Mesenchymal stem cell (in vitro differentiated cells and primary cell): ENCODE measurements at regions not wholly inside any gene's neighbourhood (a gene's known extent, or its start where the extent isn't known, plus 50 kb on each side); places are given as distances from the start of the nearest gene placed in this dataset.

Experiments used
- DNase-seq: peaks from one replicate; pipeline ENCODE4 v3.0.0-alpha.2; 2013
- H2AFZ ChIP-seq: one replicate; pipeline ENCODE4 v1.6.1; 2013; ENCODE audit warnings: low read depth, mild to moderate bottlenecking, control low read depth, inconsistent platforms, low read length, moderate library complexity
- H2AK5ac ChIP-seq: 2 replicates; pipeline ENCODE4 v1.6.1; 2013; ENCODE audit warnings: low read length, moderate library complexity, mild to moderate bottlenecking, inconsistent platforms; ENCODE audit not compliant: severe bottlenecking
- H2BK120ac ChIP-seq: one replicate; pipeline ENCODE4 v1.6.1; 2013; ENCODE audit warnings: low read depth, mild to moderate bottlenecking, inconsistent platforms, low read length, moderate library complexity
- H2BK12ac ChIP-seq, 2 experiments: one replicate each; pipeline ENCODE4 v1.6.1; 2013; ENCODE audit warnings: inconsistent platforms in 2 of 2, low read length in 2 of 2, mild to moderate bottlenecking in 2 of 2, moderate library complexity in 2 of 2, control low read depth in 1 of 2
- H2BK15ac ChIP-seq: one replicate; pipeline ENCODE4 v1.6.1; 2013; ENCODE audit warnings: mild to moderate bottlenecking, low read depth, inconsistent platforms; ENCODE audit not compliant: poor library complexity, severe bottlenecking
- H2BK5ac ChIP-seq: 2 replicates; pipeline ENCODE4 v1.6.1; 2013; ENCODE audit warnings: low read depth, mild to moderate bottlenecking, low read length, control low read depth, inconsistent platforms; ENCODE audit not compliant: poor library complexity, severe bottlenecking
- H3K14ac ChIP-seq, 2 experiments: one replicate each; pipeline ENCODE4 v1.6.1; 2013; ENCODE audit warnings: inconsistent platforms in 2 of 2, low read length in 2 of 2, control low read depth in 1 of 2, mild to moderate bottlenecking in 1 of 2, moderate library complexity in 1 of 2
- H3K18ac ChIP-seq, 2 experiments: one replicate each; pipeline ENCODE4 v1.6.1; 2013; ENCODE audit warnings: inconsistent platforms in 2 of 2, low read length in 2 of 2, control low read depth in 1 of 2, low read depth in 1 of 2, mild to moderate bottlenecking in 1 of 2
- H3K23ac ChIP-seq, 2 experiments: one replicate each; pipeline ENCODE4 v1.6.1; 2013; ENCODE audit warnings: inconsistent platforms in 2 of 2, low read length in 2 of 2, mild to moderate bottlenecking in 2 of 2, moderate library complexity in 2 of 2, control low read depth in 1 of 2
- H3K27ac ChIP-seq: 2 replicates; pipeline ENCODE4 v1.5.1; 2013; ENCODE audit warnings: mild to moderate bottlenecking, moderate library complexity, low read length, control low read depth, inconsistent platforms; ENCODE audit not compliant: poor library complexity, severe bottlenecking
- H3K27me3 ChIP-seq, 2 experiments: 2 replicates each; pipeline versions ENCODE4 v1.6.1 to v1.7.0; 2013; ENCODE audit warnings: low read length in 2 of 2, mild to moderate bottlenecking in 2 of 2, moderate library complexity in 2 of 2, control low read depth in 1 of 2, inconsistent platforms in 1 of 2; ENCODE audit not compliant: control insufficient read depth in 1 of 2, insufficient read depth in 1 of 2
- H3K36me3 ChIP-seq, 2 experiments: 2 replicates each; pipeline versions ENCODE4 v1.6.1 to v1.7.0; 2013; ENCODE audit warnings: low read length in 2 of 2, control low read depth in 1 of 2, inconsistent platforms in 1 of 2, low read depth in 1 of 2, mild to moderate bottlenecking in 1 of 2; ENCODE audit not compliant: insufficient read depth in 2 of 2, control insufficient read depth in 1 of 2
- H3K4ac ChIP-seq, 2 experiments: one replicate each; pipeline ENCODE4 v1.6.1; 2013; ENCODE audit warnings: inconsistent platforms in 2 of 2, low read length in 2 of 2, mild to moderate bottlenecking in 2 of 2, moderate library complexity in 2 of 2, control low read depth in 1 of 2, low read depth in 1 of 2
- H3K4me1 ChIP-seq: 2 replicates; pipeline ENCODE4 v1.6.1; 2013; ENCODE audit warnings: low read depth, low read length, control low read depth; ENCODE audit not compliant: control insufficient read depth, insufficient read depth
- H3K4me2 ChIP-seq: 2 replicates; pipeline ENCODE4 v1.6.1; 2013; ENCODE audit warnings: low read length, mild to moderate bottlenecking, inconsistent platforms; ENCODE audit not compliant: poor library complexity, severe bottlenecking
- H3K4me3 ChIP-seq, 2 experiments: 2 replicates each; pipeline versions ENCODE4 v1.5.1 to v1.7.0; 2013; ENCODE audit warnings: low read length in 2 of 2, mild to moderate bottlenecking in 2 of 2, control low read depth in 1 of 2, low read depth in 1 of 2; ENCODE audit not compliant: insufficient read depth in 1 of 2
- H3K79me1 ChIP-seq: replicated peaks from 2 replicates; pipeline ENCODE4 v1.6.1; 2013; ENCODE audit warnings: mild to moderate bottlenecking, control low read depth, low read length, inconsistent platforms; ENCODE audit not compliant: poor library complexity, severe bottlenecking
- H3K9ac ChIP-seq: 2 replicates; pipeline ENCODE4 v1.7.0; 2013; ENCODE audit warnings: mild to moderate bottlenecking, low read length, moderate library complexity
- H3K9me3 ChIP-seq: 2 replicates; pipeline ENCODE4 v1.7.0; 2013; ENCODE audit warnings: mild to moderate bottlenecking, low read length; ENCODE audit not compliant: control insufficient read depth
- H4K8ac ChIP-seq: one replicate; pipeline ENCODE4 v1.6.1; 2013; ENCODE audit warnings: inconsistent platforms, mild to moderate bottlenecking, low read length, moderate library complexity
- H4K91ac ChIP-seq: one replicate; pipeline ENCODE4 v1.6.1; 2013; ENCODE audit warnings: mild to moderate bottlenecking, low read length, inconsistent platforms
- WGBS: methylation state at CpG from one replicate; pipeline ENCODE4 v1.1.7; 2013; ENCODE audit warnings: mixed read lengths; 5-methylcytosine and 5-hydroxymethylcytosine counted together

DNA sequence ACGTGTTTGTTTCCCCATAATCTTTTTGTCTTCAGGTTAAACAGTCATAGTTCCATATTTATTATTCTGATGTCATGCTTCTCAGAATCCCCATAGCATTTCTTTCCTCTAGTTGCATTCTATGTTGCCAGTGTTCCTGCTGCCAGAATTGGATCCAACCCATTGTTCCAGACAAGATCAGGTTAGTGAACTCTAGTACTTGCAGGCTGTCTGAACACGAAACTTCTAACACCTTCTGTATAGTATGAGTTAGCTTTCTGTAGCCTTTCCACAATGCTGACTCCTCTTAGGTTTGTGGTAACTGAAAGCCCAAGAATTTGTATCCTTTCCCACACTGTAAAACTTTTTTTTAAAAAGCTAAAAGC, 88.0 kb upstream of the ROPN1 start:
- no peak overlapping the region for H3K4me2 ChIP-seq
- H3K4me3 ChIP-seq: no peak overlapping the region
- H3K36me3 ChIP-seq: no peaks in the 10 kb centered on the region
- peaks cover 11% of the 10 kb centered on the region for H3K79me1 ChIP-seq
- no peak overlapping the region for H3K14ac ChIP-seq
- H4K91ac ChIP-seq: no peak overlapping the region
- H3K18ac ChIP-seq: no peak overlapping the region
- H3K23ac ChIP-seq: no peak overlapping the region
- H3K4ac ChIP-seq: no peak overlapping the region
- H2BK15ac ChIP-seq: no peak overlapping the region
- H2BK120ac ChIP-seq: no peak overlapping the region
- H3K27ac ChIP-seq: no peak overlapping the region
- H3K9ac ChIP-seq: no peak overlapping the region
- no peak for DNase-seq
- no peak overlapping the region for H2BK12ac ChIP-seq
- no peaks in the 10 kb centered on the region for H3K9me3 ChIP-seq
- no peak overlapping the region for H2AK5ac ChIP-seq
- no peak overlapping the region for H4K8ac ChIP-seq
- 92% methylated on average over 2 of the region's 2 CpGs for WGBS
- no peaks in the 10 kb centered on the region for H3K27me3 ChIP-seq
- no peak overlapping the region for H2BK5ac ChIP-seq
- H2AFZ ChIP-seq: no peak overlapping the region
- peaks cover 5% of the 10 kb centered on the region for H3K4me1 ChIP-seq

DNA sequence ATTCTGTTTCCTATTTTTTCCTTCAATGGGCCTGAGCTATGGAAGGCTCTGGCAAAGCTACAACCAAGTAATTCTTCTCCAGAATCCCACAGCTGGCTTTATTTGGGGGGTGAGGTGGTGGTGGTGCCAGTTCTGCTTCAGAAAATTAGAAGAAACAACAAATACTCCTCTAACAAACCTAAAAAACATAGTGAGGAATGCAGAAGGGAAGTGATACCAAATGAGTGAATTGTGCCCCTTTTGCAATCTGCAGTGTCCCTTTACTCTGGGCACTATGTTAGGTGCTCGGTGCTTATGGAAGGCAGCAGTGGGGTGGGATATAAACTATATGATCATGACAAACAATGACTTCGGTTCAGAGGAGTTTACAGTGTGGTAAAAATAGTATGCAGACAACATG, 90.4 kb upstream of the ROPN1 start:
- WGBS: 73% methylated on average over 2 of the region's 2 CpGs

DNA sequence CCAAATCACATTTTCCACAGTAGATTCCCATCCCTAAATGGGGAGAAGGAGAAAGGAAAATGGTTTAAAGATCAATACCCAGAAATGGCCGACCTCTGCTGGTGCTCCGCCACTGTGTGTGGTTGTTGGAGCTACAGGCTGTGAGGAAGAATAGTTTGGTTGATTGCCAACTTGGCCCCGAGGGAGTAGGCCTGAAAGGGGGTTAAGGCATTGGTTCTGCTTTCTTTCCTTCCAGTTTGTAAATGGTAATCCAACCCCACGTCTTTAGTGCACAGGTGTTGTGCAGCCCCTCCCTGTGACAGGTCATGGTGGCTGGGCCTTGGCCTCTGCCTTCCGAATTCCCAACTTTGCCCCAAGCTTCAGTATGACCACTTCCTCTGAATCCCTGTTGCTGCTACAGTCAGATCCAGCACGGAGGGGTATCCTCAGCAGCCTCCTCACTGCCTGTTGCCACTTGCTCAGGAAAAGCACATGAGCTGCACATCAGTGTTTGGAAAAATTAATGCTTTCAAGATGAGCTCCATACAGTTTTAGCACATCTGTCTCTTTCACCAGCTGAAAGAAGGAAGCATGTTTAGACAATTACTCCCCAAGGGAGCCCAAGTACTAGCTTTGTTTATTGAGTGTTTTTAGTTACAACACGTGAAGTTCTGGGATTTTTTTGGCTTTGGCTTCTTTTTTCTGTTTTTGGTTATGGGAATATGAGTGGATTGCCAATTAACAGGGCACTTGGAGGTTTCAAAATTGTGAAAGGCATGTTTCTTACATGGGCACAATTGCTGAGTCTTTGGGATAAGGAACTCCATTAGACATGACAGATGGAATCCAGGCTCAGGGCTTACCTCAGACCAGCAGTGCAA, 92.3 kb upstream of the ROPN1 start:
- Histone ChIP-seq H2BK15ac (no peak overlapping the region), H2AFZ (no peak overlapping the region), H3K18ac (no peak overlapping the region), H3K9me3 (no peaks in the 10 kb centered on the region), H3K23ac (no peak overlapping the region), H2BK120ac (no peak overlapping the region), H4K8ac (no peak overlapping the region), H2AK5ac (no peak overlapping the region), H3K4me3 (no peak overlapping the region), H3K4me2 (no peak overlapping the region), H4K91ac (no peak overlapping the region), H2BK5ac (no peak overlapping the region), H3K4me1 (peaks cover 6% of the 10 kb centered on the region), H3K14ac (no peak overlapping the region), H3K36me3 (no peaks in the 10 kb centered on the region), H3K27me3 (no peaks in the 10 kb centered on the region), H3K4ac (no peak overlapping the region), H3K9ac (no peak overlapping the region), H3K79me1 (peaks cover 5% of the 10 kb centered on the region), H2BK12ac (no peak overlapping the region), H3K27ac (no peak overlapping the region)
- peak; percentile 9 for DNase-seq
- WGBS: 59% methylated on average over 7 of the region's 7 CpGs

More for the DNA sequence above, 90.4 kb upstream of the ROPN1 start:
- no peak overlapping the region for H3K14ac ChIP-seq
- H4K91ac ChIP-seq: no peak overlapping the region
- H3K4ac ChIP-seq: no peak overlapping the region
- no peak overlapping the region for H2BK15ac ChIP-seq
- H2BK120ac ChIP-seq: no peak overlapping the region
- H3K18ac ChIP-seq: no peak overlapping the region
- H2BK12ac ChIP-seq: no peak overlapping the region
- H2AK5ac ChIP-seq: no peak overlapping the region
- no peak overlapping the region for H3K4me2 ChIP-seq
- H3K36me3 ChIP-seq: no peaks in the 10 kb centered on the region
- H3K9ac ChIP-seq: no peak overlapping the region
- no peak overlapping the region for H4K8ac ChIP-seq
- H2AFZ ChIP-seq: no peak overlapping the region
- H3K9me3 ChIP-seq: no peaks in the 10 kb centered on the region
- DNase-seq: no peak
- H3K79me1 ChIP-seq: peaks cover 7% of the 10 kb centered on the region
- H3K4me1 ChIP-seq: peaks cover 5% of the 10 kb centered on the region
- no peak overlapping the region for H2BK5ac ChIP-seq
- H3K27ac ChIP-seq: no peak overlapping the region
- no peak overlapping the region for H3K4me3 ChIP-seq
- no peak overlapping the region for H3K23ac ChIP-seq
- no peaks in the 10 kb centered on the region for H3K27me3 ChIP-seq

DNA sequence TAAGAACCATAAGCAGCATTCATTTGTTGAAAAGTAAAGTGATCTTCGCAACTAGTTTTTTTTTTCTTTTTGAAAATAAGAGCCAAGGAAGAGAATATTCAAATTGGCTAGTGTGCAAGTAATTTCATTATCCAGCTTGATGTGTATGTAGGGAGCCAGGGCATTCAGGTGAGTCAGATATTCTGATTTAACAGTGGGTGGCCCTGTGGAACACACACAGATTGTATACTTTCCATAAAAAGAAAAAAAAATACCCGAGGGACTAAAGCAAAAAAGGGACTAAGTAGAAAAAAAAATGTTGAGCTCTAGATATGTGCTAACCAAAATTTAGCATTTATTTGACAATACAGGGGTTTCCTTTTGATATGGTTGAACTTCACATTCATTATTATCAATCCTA, 96.9 kb upstream of the ROPN1 start:
- no peak overlapping the region for H2BK12ac ChIP-seq
- H3K18ac ChIP-seq: no peak overlapping the region
- H2AK5ac ChIP-seq: no peak overlapping the region
- no peak overlapping the region for H3K4me3 ChIP-seq
- WGBS: 100% methylated on average over 1 of the region's 2 CpGs
- H3K9ac ChIP-seq: no peak overlapping the region
- H3K27me3 ChIP-seq: peaks cover 0 to 6% of the 10 kb centered on the region in 2 experiments
- peaks cover 16% of the 10 kb centered on the region for H3K4me1 ChIP-seq
- H2AFZ ChIP-seq: no peak overlapping the region
- no peak overlapping the region for H4K8ac ChIP-seq
- H4K91ac ChIP-seq: no peak overlapping the region
- H2BK5ac ChIP-seq: no peak overlapping the region
- no peaks in the 10 kb centered on the region for H3K9me3 ChIP-seq
- H3K14ac ChIP-seq: no peak overlapping the region
- peaks cover 7% of the 10 kb centered on the region for H3K79me1 ChIP-seq
- no peak overlapping the region for H2BK15ac ChIP-seq
- no peak overlapping the region for H3K23ac ChIP-seq
- H3K36me3 ChIP-seq: no peaks in the 10 kb centered on the region
- H2BK120ac ChIP-seq: no peak overlapping the region
- no peak overlapping the region for H3K4me2 ChIP-seq
- H3K27ac ChIP-seq: no peak overlapping the region
- H3K4ac ChIP-seq: no peak overlapping the region
- no peak for DNase-seq
